Central memory CD8-positive, alpha-beta T cell (primary cell): ENCODE measurements at regions not wholly inside any gene's neighbourhood (a gene's known extent, or its start where the extent isn't known, plus 50 kb on each side); places are given as distances from the start of the nearest gene placed in this dataset.
"Not testable (repeated sequence)": the region's sequence is repeated elsewhere in the genome, so short reads cannot be mapped to it uniquely, and the experiment has no call there.

Experiments
- ATAC-seq: fragments of 150-1000 bp; cut with Tn5 transposase; replicated peaks from 2 replicates; pipeline ENCODE4 v1.10.0; 2022; ENCODE audit warnings: mild to moderate bottlenecking, moderate FRiP score, moderate number of reproducible peaks; ENCODE audit not compliant: poor library complexity, severe bottlenecking; ENCODE audit errors: extremely low read depth
- DNase-seq, 2 donors: peaks; one replicate each; pipeline ENCODE4 v3.0.0; 2021; ENCODE audit warnings: low spot score in 2 of 2
- H3K27ac Mint-ChIP-seq: one replicate; pipeline ENCODE4 v1.8.0; 2022; ENCODE audit warnings: low read depth, mild to moderate bottlenecking, moderate library complexity, mixed read lengths
- H3K27me3 Mint-ChIP-seq: one replicate; pipeline ENCODE4 v1.8.0; 2022; ENCODE audit warnings: mixed read lengths
- H3K36me3 Mint-ChIP-seq: one replicate; pipeline ENCODE4 v1.8.0; 2022; ENCODE audit warnings: mild to moderate bottlenecking, moderate library complexity, mixed read lengths; ENCODE audit not compliant: insufficient read depth
- H3K4me1 Mint-ChIP-seq: one replicate; pipeline ENCODE4 v1.8.0; 2022; ENCODE audit warnings: mixed read lengths
- H3K4me3 Mint-ChIP-seq: one replicate; pipeline ENCODE4 v1.8.0; 2022; ENCODE audit warnings: mild to moderate bottlenecking, moderate library complexity, mixed read lengths
- H3K9me3 Mint-ChIP-seq: one replicate; pipeline ENCODE4 v1.8.0; 2022; ENCODE audit warnings: mixed read lengths

DNA sequence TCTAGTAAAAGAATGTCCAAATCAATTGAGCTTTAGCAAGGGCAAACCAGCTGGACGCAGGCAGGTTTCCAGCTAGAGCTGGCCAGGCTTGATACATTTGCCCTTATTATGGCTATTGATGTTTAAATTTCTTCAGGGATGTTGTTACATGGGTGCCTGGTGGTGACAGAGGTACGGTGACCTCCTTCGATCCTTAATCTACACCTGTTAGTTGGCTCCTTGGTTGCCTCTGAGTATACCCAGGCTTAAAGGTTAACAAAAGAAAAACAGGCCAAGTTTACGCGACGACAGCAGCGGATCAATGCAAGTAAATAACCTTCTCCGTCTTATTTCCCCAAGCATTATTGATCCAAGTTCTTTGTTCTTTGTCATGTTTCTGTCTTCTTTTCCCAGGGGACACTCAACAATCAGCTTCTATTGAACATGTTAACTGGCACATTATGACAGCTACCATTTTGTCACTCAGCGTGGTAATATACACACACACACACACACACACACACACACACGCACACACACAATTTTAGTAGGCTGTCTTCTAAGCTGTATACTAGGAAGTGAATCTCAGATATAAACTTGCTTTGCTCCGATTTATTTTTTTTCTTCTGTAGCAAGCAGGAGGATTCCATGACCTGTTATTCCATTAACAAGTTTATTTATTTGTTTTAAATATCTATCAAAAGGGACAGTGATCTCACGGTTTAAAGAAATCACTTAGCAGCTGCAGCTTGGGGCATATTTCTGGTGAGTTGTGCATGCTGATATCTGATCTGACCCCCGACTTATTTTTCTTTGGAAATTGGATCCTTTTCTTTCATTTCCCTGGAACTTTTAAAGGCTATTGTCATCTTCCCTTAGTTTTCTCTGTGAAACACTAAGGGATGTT is 844.7 kb downstream of the MCTP2 start:
- Mint-ChIP-seq H3K4me3 (no peak overlapping the region), H3K36me3 (peaks cover under 1% of the 10 kb centered on the region), H3K27me3 (no peaks in the 10 kb centered on the region), H3K27ac (no peak overlapping the region), H3K4me1 (no peaks in the 10 kb centered on the region), H3K9me3 (no peaks in the 10 kb centered on the region)
- ATAC-seq (no peak), DNase-seq (no peak)

DNA sequence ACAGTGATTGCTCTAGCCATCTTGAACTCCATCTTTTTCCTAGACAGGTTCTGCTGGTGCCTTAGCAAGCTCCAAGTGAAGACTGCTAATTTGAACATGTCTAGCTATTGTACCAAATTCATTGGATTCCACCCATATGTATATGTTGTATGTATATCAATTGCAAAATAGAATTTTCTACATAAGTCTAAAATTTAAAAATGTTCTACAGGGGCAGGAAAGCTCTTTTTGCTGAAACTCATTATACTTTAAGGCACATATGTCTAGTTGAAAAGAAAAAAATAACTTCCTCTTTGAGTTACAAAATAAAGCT is 845.3 kb downstream of the MCTP2 start:
- H3K9me3 Mint-ChIP-seq, result no peaks in the 10 kb centered on the region
- no peak overlapping the region for H3K4me3 Mint-ChIP-seq
- H3K36me3 Mint-ChIP-seq, result peaks cover 2% of the 10 kb centered on the region
- no peaks in the 10 kb centered on the region for H3K4me1 Mint-ChIP-seq
- ATAC-seq (no peak), DNase-seq (no peak)
- H3K27ac Mint-ChIP-seq, result no peak overlapping the region
- H3K27me3 Mint-ChIP-seq, result no peaks in the 10 kb centered on the region

DNA sequence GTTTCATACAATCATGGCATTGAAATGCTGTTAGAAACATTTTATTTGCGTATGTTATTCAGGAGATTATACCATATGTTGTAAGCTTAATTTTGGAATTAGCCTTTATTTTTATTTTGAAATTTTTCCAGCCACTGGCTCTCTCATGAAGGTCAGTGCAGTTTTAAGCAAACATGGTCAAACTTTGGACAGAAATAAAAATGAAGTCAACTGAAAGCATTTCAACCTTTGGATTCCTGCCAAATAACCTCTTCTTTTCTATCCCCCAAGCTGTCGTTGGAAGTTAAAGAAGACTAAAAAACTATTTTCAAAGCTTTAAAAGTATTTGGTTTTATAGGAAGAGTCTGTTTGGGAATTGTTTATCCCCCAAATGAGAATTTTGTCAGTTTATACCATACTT is 846.6 kb downstream of the MCTP2 start:
- DNase-seq (no peak), ATAC-seq (no peak)
- H3K9me3 Mint-ChIP-seq, result no peaks in the 10 kb centered on the region
- no peaks in the 10 kb centered on the region for H3K27me3 Mint-ChIP-seq
- no peak overlapping the region for H3K4me3 Mint-ChIP-seq
- no peaks in the 10 kb centered on the region for H3K4me1 Mint-ChIP-seq
- H3K36me3 Mint-ChIP-seq, result peaks cover 2% of the 10 kb centered on the region
- H3K27ac Mint-ChIP-seq, result no peak overlapping the region

DNA sequence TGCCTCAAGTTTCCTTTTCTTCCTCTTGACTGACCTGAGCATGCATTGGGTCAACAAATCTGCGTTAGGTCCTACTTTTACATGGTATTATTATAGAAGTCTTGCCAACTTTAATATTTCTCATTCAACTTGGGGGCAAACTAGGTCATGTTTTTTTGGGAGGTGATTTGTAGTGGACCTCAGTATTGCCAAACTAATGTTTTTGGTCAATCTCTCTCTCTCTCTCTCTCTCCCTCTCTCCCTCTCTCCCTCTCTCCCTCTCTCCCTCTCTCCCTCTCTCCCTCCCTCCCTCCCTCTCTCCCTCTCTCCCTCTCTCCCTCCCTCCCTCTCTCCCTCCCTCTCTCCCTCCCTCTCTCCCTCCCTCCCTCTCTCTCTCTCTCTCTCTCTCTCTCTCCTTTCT is 848.9 kb downstream of the MCTP2 start:
- H3K4me3 Mint-ChIP-seq, H3K36me3 Mint-ChIP-seq, H3K4me1 Mint-ChIP-seq, DNase-seq, H3K9me3 Mint-ChIP-seq, H3K27ac Mint-ChIP-seq, ATAC-seq, H3K27me3 Mint-ChIP-seq: not testable (repeated sequence)

DNA sequence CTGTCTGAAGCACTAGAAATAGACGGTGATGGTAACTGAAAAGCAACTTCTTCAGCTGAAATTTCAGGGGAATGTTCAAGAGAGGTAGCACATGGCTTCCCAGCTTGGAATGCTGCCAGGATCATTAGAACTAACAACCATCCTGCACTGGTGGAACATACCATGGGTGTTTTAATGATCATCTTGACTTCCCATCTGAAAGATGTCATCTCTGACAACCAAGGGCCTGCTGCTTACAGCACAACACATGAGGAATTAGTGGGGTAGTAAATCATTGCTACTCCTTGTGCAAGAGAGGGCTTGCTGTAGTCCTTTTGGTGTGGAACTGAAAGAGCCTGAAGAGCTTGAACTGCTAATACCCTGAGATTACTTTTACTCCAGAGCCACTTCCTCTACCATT is 853.7 kb downstream of the MCTP2 start:
- peaks cover 5% of the 10 kb centered on the region for H3K9me3 Mint-ChIP-seq
- ATAC-seq, result no peak
- no peak for DNase-seq
- no peak overlapping the region for H3K4me3 Mint-ChIP-seq
- H3K27me3 Mint-ChIP-seq, result no peaks in the 10 kb centered on the region
- H3K36me3 Mint-ChIP-seq, result peaks cover 2% of the 10 kb centered on the region
- no peak overlapping the region for H3K27ac Mint-ChIP-seq
- no peaks in the 10 kb centered on the region for H3K4me1 Mint-ChIP-seq

DNA sequence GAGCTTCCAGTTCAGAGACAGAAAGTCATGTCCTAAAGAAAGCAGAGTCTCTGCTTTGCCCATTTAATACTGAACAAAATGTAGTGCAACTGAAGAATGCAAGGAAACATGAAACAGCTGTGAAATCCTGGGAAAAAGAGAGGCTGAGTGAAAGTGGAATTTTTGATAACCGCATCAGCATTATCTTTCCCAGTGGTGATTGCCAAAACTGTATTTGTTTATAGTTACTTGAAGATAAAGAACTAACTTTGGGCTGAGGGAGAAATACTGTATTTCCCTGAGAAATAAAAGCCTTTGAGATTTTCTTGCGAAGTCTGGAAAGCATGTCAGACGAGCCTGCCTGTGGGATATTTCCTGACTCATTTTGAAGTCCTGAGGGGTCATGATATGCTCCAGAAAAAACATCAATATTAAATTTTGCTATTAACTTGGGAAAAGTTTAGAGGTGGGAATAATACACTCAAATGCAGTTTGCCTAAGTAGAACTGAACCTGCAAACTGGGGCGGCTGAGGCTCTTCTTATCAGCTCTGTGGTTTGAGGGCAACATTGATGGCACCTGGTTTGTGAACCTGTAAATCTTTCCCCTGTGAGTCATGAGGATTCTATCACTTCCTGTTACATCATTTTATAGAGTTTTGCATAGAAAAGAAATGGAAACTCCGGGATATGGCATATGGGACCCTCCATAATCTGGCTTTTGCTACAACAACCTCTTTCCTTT is 855.3 kb downstream of the MCTP2 start:
- no peaks in the 10 kb centered on the region for H3K36me3 Mint-ChIP-seq
- H3K4me3 Mint-ChIP-seq, result no peak overlapping the region
- ATAC-seq (no peak), DNase-seq (no peak)
- H3K27ac Mint-ChIP-seq, result no peak overlapping the region
- H3K9me3 Mint-ChIP-seq, result peaks cover 5% of the 10 kb centered on the region
- H3K4me1 Mint-ChIP-seq, result no peaks in the 10 kb centered on the region
- no peaks in the 10 kb centered on the region for H3K27me3 Mint-ChIP-seq

DNA sequence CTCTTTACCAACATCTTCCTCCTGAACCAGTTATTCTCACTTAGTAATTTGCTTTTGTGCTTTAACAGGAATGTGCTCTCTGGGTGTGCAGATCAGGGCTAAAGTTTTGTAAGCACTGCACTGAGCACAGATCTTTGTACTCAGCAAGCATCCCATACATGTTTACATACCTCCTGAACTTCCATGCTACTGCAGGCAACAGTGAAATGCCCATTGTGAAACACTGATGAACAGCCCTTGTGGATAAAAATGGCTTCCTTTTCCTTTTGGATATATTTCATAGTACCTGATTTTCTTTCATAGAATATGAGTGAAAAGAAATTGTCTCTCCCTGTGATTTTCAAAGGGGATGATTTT is 855.9 kb downstream of the MCTP2 start:
- ATAC-seq (no peak), DNase-seq (no peak)
- H3K27ac Mint-ChIP-seq, result no peak overlapping the region
- H3K9me3 Mint-ChIP-seq, result peaks cover 5% of the 10 kb centered on the region
- H3K36me3 Mint-ChIP-seq, result no peaks in the 10 kb centered on the region
- H3K4me1 Mint-ChIP-seq, result no peaks in the 10 kb centered on the region
- H3K27me3 Mint-ChIP-seq, result no peaks in the 10 kb centered on the region
- no peak overlapping the region for H3K4me3 Mint-ChIP-seq

DNA sequence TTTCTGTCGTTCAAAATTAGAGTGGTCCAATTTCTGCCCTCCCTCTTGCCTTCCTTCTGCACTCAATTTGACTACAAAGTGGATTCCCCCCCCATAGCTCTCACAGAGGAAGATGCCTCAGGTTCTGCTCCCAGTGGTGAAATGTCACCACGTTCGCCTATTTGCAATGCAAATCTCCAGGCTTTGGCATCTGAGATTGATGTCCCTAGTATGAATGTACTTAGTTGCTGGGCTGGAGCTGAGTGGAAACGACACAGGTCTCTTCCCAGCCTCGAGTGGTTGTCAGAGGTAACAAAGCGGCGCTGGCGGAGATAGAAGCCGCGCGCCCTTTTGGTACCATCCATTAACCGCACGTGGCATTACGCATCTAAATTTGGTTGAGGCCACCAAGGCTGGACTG is 860.1 kb downstream of the MCTP2 start:
- H3K27ac Mint-ChIP-seq, result no peak overlapping the region
- no peaks in the 10 kb centered on the region for H3K4me1 Mint-ChIP-seq
- H3K27me3 Mint-ChIP-seq, result peaks cover 6% of the 10 kb centered on the region
- ATAC-seq (no peak), DNase-seq (no peak)
- peaks cover 5% of the 10 kb centered on the region for H3K9me3 Mint-ChIP-seq
- no peaks in the 10 kb centered on the region for H3K36me3 Mint-ChIP-seq
- H3K4me3 Mint-ChIP-seq, result no peak overlapping the region

DNA sequence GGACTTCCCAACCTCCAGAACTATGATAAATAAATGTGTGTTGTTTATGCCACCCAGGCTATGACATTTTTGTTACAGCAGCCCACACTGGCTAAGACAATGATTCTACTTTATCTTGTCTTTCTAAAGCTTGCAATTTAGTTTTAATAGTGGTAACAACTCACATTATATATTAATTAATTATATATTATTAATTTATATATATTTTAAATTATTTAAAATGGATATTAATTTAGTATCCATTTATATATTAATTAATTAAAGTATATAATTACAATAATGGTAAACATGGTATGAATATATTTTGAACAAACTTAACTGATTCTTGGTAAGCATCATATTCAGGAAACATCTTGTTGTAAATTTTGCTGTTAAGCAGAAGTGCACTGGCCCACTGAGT is 863.9 kb downstream of the MCTP2 start:
- no peak overlapping the region for H3K4me3 Mint-ChIP-seq
- DNase-seq, result no peak
- no peaks in the 10 kb centered on the region for H3K4me1 Mint-ChIP-seq
- no peaks in the 10 kb centered on the region for H3K9me3 Mint-ChIP-seq
- H3K27me3 Mint-ChIP-seq, result peaks cover 6% of the 10 kb centered on the region
- H3K27ac Mint-ChIP-seq, result no peak overlapping the region
- H3K36me3 Mint-ChIP-seq, result no peaks in the 10 kb centered on the region
- ATAC-seq, result no peak

DNA sequence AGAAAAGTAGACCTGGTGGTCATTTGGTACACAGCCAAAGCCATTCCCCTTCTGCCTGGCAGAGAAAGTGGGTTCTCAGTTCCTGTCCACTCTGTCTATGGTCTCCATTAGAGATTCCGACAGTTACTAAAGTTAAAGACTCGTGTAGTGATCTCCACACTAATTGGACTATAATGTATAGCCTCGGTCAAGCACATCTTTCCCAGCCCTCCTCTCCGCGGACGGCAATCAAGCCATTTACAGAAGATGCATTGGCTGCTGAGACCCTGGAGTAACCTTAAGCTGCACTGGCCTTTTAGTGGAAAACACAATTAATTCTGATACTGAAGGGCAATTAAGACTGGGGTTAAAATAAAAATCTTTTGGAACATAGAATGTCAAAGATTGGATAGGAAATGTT is 865.3 kb downstream of the MCTP2 start:
- no peaks in the 10 kb centered on the region for H3K4me1 Mint-ChIP-seq
- H3K27me3 Mint-ChIP-seq, result peaks cover 6% of the 10 kb centered on the region
- H3K9me3 Mint-ChIP-seq, result no peaks in the 10 kb centered on the region
- ATAC-seq (no peak), DNase-seq (no peak)
- H3K4me3 Mint-ChIP-seq, result no peak overlapping the region
- no peak overlapping the region for H3K27ac Mint-ChIP-seq
- H3K36me3 Mint-ChIP-seq, result no peaks in the 10 kb centered on the region

DNA sequence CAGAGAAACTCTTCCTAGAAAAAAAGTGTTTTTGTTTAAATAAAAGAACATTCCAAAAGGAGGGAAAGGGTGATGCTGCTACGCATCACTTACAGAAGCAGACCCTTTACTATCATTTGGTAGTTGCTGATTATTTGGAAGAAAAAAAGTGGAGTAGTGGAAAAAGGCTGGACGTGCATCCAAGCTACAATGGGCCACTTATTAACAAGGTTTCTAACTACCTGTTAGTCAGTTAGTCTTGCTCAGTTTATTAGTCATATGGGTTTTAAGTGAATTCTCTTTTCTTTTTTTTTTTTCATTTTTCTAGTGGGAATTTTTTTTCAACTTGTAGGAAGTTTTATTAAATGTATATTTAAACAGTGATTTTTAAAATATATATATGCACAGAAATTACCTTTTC is 866.0 kb downstream of the MCTP2 start:
- Mint-ChIP-seq H3K4me1 (no peaks in the 10 kb centered on the region), H3K27me3 (peaks cover 6% of the 10 kb centered on the region), H3K36me3 (no peaks in the 10 kb centered on the region), H3K27ac (no peak overlapping the region), H3K9me3 (no peaks in the 10 kb centered on the region), H3K4me3 (no peak overlapping the region)
- no peak for DNase-seq
- ATAC-seq, result no peak

DNA sequence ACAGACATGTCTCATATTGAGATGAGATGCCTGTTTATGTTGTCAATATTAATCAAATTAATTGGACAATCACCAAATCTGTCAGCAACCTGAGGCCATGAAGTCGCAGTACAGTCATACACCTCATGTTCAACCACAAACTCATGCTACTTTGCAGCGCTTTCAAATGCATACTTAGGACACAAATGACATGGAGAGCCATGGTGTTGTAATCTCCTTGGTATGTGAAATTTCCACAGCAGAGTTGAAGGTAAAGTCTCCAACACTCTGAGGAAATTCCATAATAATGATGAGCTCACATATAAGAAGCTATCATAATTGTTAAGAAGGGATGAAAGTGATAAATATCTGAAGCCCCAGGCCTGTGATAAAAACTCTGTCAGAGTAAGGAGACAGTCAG is 873.9 kb downstream of the MCTP2 start:
- no peak overlapping the region for H3K4me3 Mint-ChIP-seq
- H3K36me3 Mint-ChIP-seq, result no peaks in the 10 kb centered on the region
- no peaks in the 10 kb centered on the region for H3K27me3 Mint-ChIP-seq
- H3K4me1 Mint-ChIP-seq, result no peaks in the 10 kb centered on the region
- no peak for DNase-seq
- no peak overlapping the region for H3K27ac Mint-ChIP-seq
- no peaks in the 10 kb centered on the region for H3K9me3 Mint-ChIP-seq
- ATAC-seq, result no peak

DNA sequence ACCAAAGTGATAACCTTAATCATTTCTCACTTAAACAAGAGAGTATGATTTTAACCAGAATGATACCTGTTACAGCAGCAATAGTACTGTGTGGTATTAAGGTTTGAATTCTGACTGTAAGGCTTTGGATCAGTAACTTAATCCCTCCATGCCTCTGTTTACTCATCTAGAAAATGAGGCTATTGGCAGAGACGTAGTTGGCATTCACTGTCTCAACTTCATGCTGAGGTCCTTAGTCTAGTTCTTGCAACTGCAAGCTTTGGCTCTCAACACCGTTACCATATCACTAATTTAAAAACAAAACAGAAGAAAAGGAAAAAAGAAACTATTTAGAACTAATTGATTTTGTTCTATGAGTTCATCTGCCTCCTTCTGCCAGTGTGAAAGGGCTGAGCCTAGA is 875.4 kb downstream of the MCTP2 start:
- Mint-ChIP-seq H3K4me3 (no peak overlapping the region), H3K27me3 (no peaks in the 10 kb centered on the region), H3K4me1 (no peaks in the 10 kb centered on the region), H3K36me3 (no peaks in the 10 kb centered on the region), H3K27ac (no peak overlapping the region), H3K9me3 (no peaks in the 10 kb centered on the region)
- DNase-seq, result no peak
- ATAC-seq, result no peak
